HCT116 (cell line): ENCODE measurements at regions not wholly inside any gene's neighbourhood (a gene's known extent, or its start where the extent isn't known, plus 50 kb on each side); places are given as distances from the start of the nearest gene placed in this dataset.

Experiments used
- ATAC-seq: fragments of 200-7000 bp; cut with Tn5 transposase; 2 replicates; pipeline ENCODE4 v1.9.1; 2020; ENCODE audit warnings: mild to moderate bottlenecking, moderate library complexity
- BruUV-seq: library from RNA; stranded (reverse); fragments of 400-500 nt; replicated peaks from 2 replicates; lab custom pipeline; 2021; lab: Mats Ljungman, UMichigan
- CTCF ChIA-PET: fragments of 300-600 bp; sonication (Branson Sonifier 250); formaldehyde crosslinking; loops from one replicate; lab custom pipeline; 2021; ENCODE audit warnings: antibody characterized with exemption; lab: Charles Lee
- POLR2A ChIA-PET: fragments of 300-600, 350-600 bp; sonication (Branson Sonifier 250); formaldehyde crosslinking; loops from one replicate; lab custom pipeline; 2021; ENCODE audit warnings: antibody characterized with exemption; lab: Charles Lee
- RAD21 ChIA-PET, 2 experiments: fragments of 300-600 bp; sonication (Branson Sonifier 250); formaldehyde crosslinking; loops; one replicate each; lab custom pipeline; 2023; ENCODE audit warnings: low total read pairs in 2 of 2; ENCODE audit not compliant: uncharacterized antibody in 2 of 2, unreplicated experiment in 2 of 2, low non-redundant PET in 1 of 2; lab: Charles Lee
- DNase-seq: peaks from one replicate; pipeline ENCODE4 v3.0.0-alpha.2; 2010; ENCODE audit warnings: low read depth, low spot score
- H2AFZ ChIP-seq: fragments of 200-600 bp; shearing (Covaris generic), sonication (generic); 2 replicates; pipeline ENCODE4 v1.6.1; 2017; ENCODE audit warnings: low read depth, mixed run types, mixed read lengths, antibody characterized with exemption, low read length; ENCODE audit not compliant: poor library complexity, severe bottlenecking
- H3K27ac ChIP-seq: 2 replicates; pipeline ENCODE4 v1.5.1; 2012; ENCODE audit warnings: low read depth, low read length
- H3K27me3 ChIP-seq: fragments of 200-600 bp; sonication (generic); 2 replicates; pipeline ENCODE4 v1.6.1; 2016; ENCODE audit warnings: mixed run types, low read length, mixed read lengths; ENCODE audit not compliant: insufficient read depth
- H3K36me3 ChIP-seq, 2 experiments: fragments of 200-500 bp in 1 of 2; fragments of 200-600 bp in 1 of 2; sonication (Bioruptor generic) in 1 of 2; sonication (generic) in 1 of 2; 2 replicates each; pipeline versions ENCODE4 v1.5.1 to v1.6.1; 2014 to 2016; ENCODE audit warnings: low read length in 2 of 2, inconsistent platforms in 1 of 2, mixed read lengths in 1 of 2, mixed run types in 1 of 2; ENCODE audit not compliant: insufficient read depth in 2 of 2, control insufficient read depth in 1 of 2
- H3K4me1 ChIP-seq, 2 experiments: fragments of 200-600 bp in 1 of 2; sonication (generic) in 1 of 2; 2 replicates each; pipeline versions ENCODE4 v1.5.1 to v1.6.1; 2012 to 2017; ENCODE audit warnings: low read length in 2 of 2, inconsistent platforms in 1 of 2, mild to moderate bottlenecking in 1 of 2, mixed read lengths in 1 of 2, mixed run types in 1 of 2, moderate library complexity in 1 of 2; ENCODE audit not compliant: insufficient read depth in 2 of 2, control insufficient read depth in 1 of 2
- H3K4me2 ChIP-seq: fragments of 200-600 bp; sonication (generic); 2 replicates; pipeline ENCODE4 v1.6.1; 2017; ENCODE audit warnings: mixed run types, low read length, mixed read lengths
- H3K4me3 ChIP-seq, 2 experiments: fragments of 200-600 bp in 1 of 2; sonication (generic) in 1 of 2; replicated peaks in 1 of 2; 2 replicates each; pipeline ENCODE4 v1.5.1; 2011 to 2016; ENCODE audit warnings: low read length in 2 of 2, control low read depth in 1 of 2, low read depth in 1 of 2, mild to moderate bottlenecking in 1 of 2, mixed read lengths in 1 of 2, mixed run types in 1 of 2
- H3K79me2 ChIP-seq: fragments of 200-600 bp; sonication (generic); 2 replicates; pipeline ENCODE4 v1.6.1; 2017; ENCODE audit warnings: mild to moderate bottlenecking, mixed run types, low read length, moderate library complexity, mixed read lengths; ENCODE audit not compliant: insufficient read depth
- H3K9ac ChIP-seq: fragments of 200-600 bp; sonication (generic); 2 replicates; pipeline ENCODE4 v1.6.1; 2016; ENCODE audit warnings: low read length, mixed read lengths
- H3K9me2 ChIP-seq: fragments of 200-600 bp; sonication (generic), shearing (Covaris generic); 2 replicates; pipeline ENCODE4 v1.6.1; 2017; ENCODE audit warnings: mixed run types, mild to moderate bottlenecking, moderate library complexity; ENCODE audit not compliant: insufficient read depth
- H3K9me3 ChIP-seq, 2 experiments: fragments of 200-500 bp in 1 of 2; fragments of 200-600 bp in 1 of 2; sonication (Bioruptor generic) in 1 of 2; sonication (generic) in 1 of 2; 2 replicates each; pipeline ENCODE4 v1.6.1; 2014 to 2017; ENCODE audit warnings: low read length in 2 of 2, mixed read lengths in 2 of 2, inconsistent platforms in 1 of 2, low read depth in 1 of 2, mild to moderate bottlenecking in 1 of 2, mixed run types in 1 of 2, moderate library complexity in 1 of 2; ENCODE audit not compliant: control insufficient read depth in 1 of 2, insufficient read depth in 1 of 2
- H4K20me1 ChIP-seq: fragments of 200-600 bp; sonication (generic), shearing (Covaris generic); 2 replicates; pipeline ENCODE4 v1.6.1; 2017; ENCODE audit warnings: mixed run types, mild to moderate bottlenecking, moderate library complexity; ENCODE audit not compliant: insufficient read depth
- CTCF ChIP-seq, 3 experiments: fragments of 200-600 bp in 1 of 3; sonication (generic) in 1 of 3; IDR thresholded peaks in 2 of 3; conservative IDR thresholded peaks in 1 of 3; 2 replicates each; pipeline ENCODE4 v1.5.1; 2012 to 2017; ENCODE audit warnings: low read depth in 2 of 3, low read length in 2 of 3, antibody characterized with exemption in 1 of 3, borderline replicate concordance in 1 of 3, control low read depth in 1 of 3, mild to moderate bottlenecking in 1 of 3, mixed read lengths in 1 of 3, mixed run types in 1 of 3, moderate library complexity in 1 of 3; ENCODE audit not compliant: insufficient read depth in 1 of 3
- FOSL1 ChIP-seq: IDR thresholded peaks from 2 replicates; pipeline ENCODE4 v1.6.1; 2012; ENCODE audit warnings: low read depth
- REST ChIP-seq: IDR thresholded peaks from 2 replicates; pipeline ENCODE4 v1.6.1; 2012; ENCODE audit warnings: low read depth
- SRF ChIP-seq: IDR thresholded peaks from 2 replicates; pipeline ENCODE4 v1.6.1; 2012; ENCODE audit warnings: low read depth
- ZBTB33 ChIP-seq: IDR thresholded peaks from 2 replicates; pipeline ENCODE4 v1.6.1; 2011; ENCODE audit warnings: mild to moderate bottlenecking, low read length, moderate library complexity; ENCODE audit not compliant: insufficient replicate concordance; ENCODE audit errors: extremely low read depth
- intact Hi-C: fragments of 100-400 bp; cut with micrococcal nuclease; formaldehyde crosslinking; loops from 2 replicates; pipeline ENCODE4 v1.10.0; 2022

- Histone ChIP-seq H3K9me2 (no peaks in the 10 kb centered on the region), H3K27ac (no peak overlapping the region), H3K79me2 (no peaks in the 10 kb centered on the region), H3K36me3 (no peaks in the 10 kb centered on the region), H3K4me2 (no peak overlapping the region), H4K20me1 (no peaks in the 10 kb centered on the region), H2AFZ (no peak overlapping the region), H3K27me3 (peaks cover 41% of the 10 kb centered on the region; the same call in 1 of the 2 replicates), H3K9ac (no peak overlapping the region), H3K4me3 (no peak overlapping the region), H3K9me3 (no peaks in the 10 kb centered on the region), H3K4me1 (no peaks in the 10 kb centered on the region)
- TF ChIP-seq FOSL1 (no peak), SRF (no peak), ZBTB33 (no peak), REST (no peak), CTCF (IDR thresholded peaks at IDR 0.05 in 2 of 3, conservative IDR thresholded peaks at IDR 0.05 in 1 of 3; ENCODE audit: borderline replicate concordance in 1 of 3, insufficient read depth in 1 of 3, low read depth in 2 of 3, low read length in 2 of 3) (no peak)
- ATAC-seq (no peak), DNase-seq (no peak)
- no TSS peak for BruUV-seq
- POLR2A ChIA-PET = no interaction called here
- CTCF ChIA-PET = no interaction called here
- RAD21 ChIA-PET = no interaction called here
- intact Hi-C loops = no loop called here
These were observed 125.7 kb upstream of the SSTR4 start for GRCh38 chr20:22909436-22909835.
